Muscle of back (tissue), 3 donors: ENCODE measurements at regions not wholly inside any gene's neighbourhood (a gene's known extent, or its start where the extent isn't known, plus 50 kb on each side); places are given as distances from the start of the nearest gene placed in this dataset.

ENCODE experiments used
- DNase-seq, 3 donors: peaks; one replicate each; pipeline versions ENCODE4 v3.0.0 to v3.0.0-alpha.2; 2013

DNA sequence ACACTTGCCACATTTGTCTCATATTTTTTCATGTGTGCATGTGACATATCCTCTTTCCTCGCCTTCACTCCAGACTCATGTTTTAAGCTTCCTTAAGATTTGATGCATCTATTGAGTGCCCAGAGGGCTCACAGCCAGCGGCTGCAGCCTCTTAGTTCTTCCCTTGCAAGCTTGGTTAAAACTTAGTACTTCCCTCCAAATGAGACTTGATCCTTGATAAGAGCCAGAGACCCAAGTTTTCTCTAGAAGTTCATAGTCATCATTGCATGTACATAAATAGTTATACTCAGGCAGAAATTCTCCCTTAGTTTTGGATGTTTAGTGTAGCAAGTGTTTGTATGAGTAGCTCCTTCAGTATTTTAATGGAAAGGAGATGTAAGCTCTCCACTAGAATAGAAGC lies 337.6 kb upstream of the B3GALT2 start:
- DNase-seq, result no peak

GRCh38 chr1:193520472-193520871 lies 334.1 kb upstream of the B3GALT2 start:
- DNase-seq, result no peak

DNA sequence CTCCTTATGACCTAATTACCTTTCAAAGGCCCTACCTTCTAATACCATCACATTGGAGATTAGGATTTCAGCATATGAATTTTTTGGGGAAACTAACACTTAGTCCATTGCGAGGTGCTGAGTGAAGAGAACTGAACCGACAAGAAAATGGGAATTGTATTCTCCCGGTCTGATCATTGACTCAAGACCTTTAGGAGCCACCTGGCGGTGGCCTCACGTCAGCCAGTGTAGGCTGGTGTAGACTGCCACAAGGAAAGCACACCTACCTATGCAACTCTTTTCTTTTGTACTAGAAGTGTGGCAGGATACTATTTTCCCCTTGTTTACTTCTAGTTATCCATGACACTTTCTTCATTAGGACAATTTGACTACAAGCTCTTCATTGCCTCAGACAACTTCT lies 333.5 kb upstream of the B3GALT2 start:
- no peak for DNase-seq

GRCh38 chr1:193516755-193517388 lies 330.5 kb upstream of the B3GALT2 start:
- no peak for DNase-seq

- DNase-seq, result no peak
These were observed 328.0 kb upstream of the B3GALT2 start for GRCh38 chr1:193514397-193514796.

DNA sequence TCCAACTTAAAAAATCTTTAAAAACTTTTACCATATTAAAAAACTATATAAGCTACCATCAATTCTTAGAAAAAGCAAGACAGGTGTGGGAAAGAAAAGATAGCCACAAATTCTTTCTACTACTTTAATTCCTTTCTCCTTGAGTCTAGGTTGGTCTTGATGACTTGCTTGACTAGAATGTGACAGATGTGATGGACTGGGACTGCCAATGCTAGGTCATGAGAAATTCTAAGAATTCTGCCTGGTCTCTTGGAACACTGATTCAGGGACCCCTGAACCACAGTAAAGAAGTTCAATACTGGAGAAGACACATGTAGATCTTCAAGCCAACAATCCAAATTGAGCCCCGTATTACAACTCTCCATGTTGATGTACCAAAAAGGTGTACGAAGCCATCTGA lies 326.6 kb upstream of the B3GALT2 start:
- no peak for DNase-seq

DNA sequence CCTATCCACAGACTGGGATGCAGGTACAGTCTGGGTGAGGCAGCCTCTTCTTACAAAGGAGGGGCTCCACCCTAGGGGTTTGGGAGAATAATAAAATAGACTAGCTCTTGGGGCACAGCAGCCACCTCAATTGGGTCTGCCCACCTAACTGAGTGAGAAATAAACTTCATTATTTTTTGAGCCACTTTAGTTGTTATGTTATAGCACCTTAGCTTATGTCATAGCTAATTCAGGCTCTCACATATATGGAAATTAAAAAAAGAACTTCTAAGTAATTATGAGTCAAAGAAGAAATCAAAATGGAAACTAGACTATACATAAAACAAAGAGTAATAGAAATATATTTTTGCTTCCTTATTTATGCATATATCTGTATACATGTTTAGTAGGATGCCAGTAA lies 318.5 kb upstream of the B3GALT2 start:
- DNase-seq, result no peak

- DNase-seq, result no peak
These were observed 311.8 kb upstream of the B3GALT2 start for GRCh38 chr1:193498088-193498655.

DNA sequence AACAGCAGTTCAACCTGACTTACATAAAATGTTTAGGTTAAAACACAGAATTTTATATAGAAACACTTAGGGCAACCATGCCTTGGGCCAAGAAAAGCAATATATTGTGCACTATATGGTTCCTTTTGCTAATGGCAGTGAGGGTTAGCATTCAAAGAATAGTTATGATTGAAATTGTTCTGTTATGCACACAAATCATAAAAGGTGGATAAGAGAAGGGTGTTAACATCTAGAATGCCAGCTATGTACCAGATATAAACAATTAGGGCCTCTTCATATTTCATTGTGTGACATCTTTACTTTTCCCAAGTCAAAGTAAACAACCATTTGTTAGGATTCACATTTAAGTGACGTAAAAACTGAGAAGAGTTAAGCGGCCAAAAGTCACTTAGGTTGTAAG lies 308.0 kb upstream of the B3GALT2 start:
- no peak for DNase-seq

DNA sequence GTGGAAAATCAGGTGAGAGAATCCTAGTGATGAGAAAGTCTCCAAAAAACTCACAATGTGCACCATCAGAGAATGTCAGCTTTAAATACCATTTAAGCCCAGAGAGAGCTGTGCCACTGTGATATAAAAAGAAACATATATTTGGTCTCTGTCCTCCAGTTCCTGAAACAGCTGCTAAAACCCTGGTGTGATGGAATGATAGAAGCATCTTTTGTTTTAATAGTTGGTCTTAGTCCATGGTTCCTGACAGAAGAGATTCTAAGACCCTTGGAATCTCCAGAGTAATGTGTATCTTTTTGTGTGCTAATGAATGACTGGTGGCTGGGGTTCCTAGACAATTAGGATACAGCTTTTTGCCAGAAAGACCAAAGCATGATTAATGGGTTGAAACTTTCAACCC lies 302.8 kb upstream of the B3GALT2 start:
- peak in 1 of 3 donors; percentile 1 for DNase-seq

DNA sequence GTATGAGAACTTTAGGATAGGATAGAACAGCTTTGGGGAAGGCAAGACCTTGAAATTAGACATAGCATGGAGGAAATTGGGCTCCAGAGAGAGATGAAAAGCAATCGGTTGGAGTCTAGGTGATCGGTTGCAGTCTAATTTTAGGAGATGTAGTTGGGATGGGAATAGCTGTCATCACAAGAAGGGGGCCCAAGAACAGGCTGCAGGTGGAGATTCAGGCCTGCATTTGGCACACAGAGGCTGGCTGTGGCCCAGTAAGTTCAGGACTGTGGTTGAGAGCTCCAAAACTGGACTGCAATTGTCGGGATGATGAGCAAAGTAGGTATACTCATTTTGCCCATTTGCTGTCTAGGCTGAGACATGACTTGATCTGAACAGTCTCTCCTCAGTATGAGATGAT lies 301.3 kb upstream of the B3GALT2 start:
- no peak for DNase-seq

DNA sequence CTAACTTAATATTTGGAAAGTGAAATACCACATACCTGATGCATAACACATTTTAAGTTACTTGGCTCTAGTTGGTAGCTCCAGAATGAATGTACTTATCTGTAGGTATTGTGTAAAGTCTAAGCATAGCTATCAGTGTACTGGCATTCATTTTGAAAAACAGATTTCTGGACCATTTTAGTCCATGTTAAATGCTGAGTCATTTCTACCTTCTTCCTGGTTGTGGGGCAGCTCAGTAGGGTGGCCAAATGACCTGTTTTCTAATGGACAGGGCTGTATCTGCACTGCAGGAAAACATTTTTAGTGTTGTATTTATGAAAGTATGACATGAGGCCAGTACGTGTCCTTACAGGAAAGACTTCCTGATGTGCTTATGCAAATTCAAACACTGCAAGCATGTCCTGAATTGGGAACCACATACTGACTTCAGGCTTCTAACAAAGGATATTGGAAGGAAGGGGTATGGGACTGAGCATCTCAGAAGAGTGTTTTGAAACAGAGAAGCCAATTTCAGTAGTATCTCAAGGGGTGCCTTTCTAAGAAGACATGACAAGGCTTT lies 300.3 kb upstream of the B3GALT2 start:
- DNase-seq, result no peak

DNA sequence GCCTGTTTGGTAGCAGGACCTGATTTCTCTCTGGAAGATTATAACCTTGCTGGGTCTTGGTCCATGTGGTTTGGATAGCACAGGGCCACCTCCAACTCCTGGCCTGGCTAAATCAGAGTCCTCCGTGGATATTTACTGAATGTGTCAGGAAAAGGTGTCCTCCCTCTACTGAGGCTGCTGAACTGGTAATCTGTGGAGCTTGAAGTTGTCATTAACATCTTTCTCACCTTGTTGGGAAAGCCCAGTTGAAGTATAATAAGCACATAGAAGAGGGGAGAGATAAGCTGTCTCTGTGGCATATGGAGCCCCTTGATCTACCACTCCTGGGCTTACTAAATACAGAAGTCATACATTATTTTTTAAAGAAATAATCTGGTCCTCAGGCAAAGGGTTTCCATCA lies 294.3 kb upstream of the B3GALT2 start:
- DNase-seq, result no peak

DNA sequence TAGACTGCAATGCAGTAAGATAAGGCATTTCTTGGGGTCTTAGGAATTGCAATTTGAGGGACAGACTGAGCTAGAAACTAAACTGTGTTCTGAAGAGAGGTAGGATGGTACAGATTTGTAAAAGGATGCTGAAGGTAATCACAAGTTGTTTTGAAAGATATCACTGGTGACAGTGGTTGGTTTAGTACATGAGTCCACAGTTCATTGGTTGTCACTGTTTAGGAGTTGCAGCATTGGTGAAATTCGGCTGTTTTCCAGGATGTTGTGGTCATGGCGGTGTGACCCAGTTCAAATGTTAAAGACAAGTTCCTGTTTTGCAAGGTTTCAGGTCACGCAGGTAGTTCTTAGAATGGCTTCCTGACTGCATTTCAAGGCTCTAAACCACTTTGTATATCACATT lies 292.8 kb upstream of the B3GALT2 start:
- DNase-seq, result peak in 1 of 3 donors; percentile 17

GRCh38 chr1:193476748-193477147 lies 290.3 kb upstream of the B3GALT2 start:
- no peak for DNase-seq

GRCh38 chr1:193473932-193474331 lies 287.5 kb upstream of the B3GALT2 start:
- no peak for DNase-seq

- no peak for DNase-seq
These were observed 286.5 kb upstream of the B3GALT2 start for GRCh38 chr1:193472838-193473398.

- no peak for DNase-seq
These were observed 286.0 kb upstream of the B3GALT2 start for GRCh38 chr1:193472430-193472829.

- DNase-seq, result no peak
These were observed 285.6 kb upstream of the B3GALT2 start for GRCh38 chr1:193471981-193472380.

DNA sequence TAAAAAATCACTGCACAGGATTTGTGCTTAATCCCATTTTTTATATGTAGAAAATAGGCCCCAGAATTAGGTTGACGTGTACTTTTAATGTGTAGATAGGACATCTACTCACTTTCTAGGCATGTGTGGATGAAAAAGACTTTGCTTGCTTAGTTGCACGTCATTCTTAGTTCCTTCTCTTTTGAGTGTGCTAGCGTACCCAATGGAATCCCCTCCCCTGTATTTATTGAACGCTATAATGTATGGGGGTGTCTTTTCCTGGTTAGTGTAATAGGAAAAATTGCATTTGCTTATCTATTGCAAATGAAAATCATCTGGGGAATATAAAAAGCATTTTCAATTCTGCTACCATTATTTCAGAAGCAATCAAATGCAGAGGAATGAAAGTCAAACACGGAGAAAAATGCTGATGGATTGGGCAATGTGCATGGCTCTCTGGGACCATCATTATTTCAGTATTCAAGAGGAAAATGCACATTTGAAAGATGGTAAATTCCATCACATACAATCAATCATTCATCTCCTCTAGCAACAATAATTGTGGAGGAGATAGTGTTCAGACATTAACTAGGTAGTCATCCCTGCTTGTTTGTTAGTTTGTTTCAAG lies 277.0 kb upstream of the B3GALT2 start:
- DNase-seq, result no peak

GRCh38 chr1:193462629-193463320 lies 276.4 kb upstream of the B3GALT2 start:
- no peak for DNase-seq

DNA sequence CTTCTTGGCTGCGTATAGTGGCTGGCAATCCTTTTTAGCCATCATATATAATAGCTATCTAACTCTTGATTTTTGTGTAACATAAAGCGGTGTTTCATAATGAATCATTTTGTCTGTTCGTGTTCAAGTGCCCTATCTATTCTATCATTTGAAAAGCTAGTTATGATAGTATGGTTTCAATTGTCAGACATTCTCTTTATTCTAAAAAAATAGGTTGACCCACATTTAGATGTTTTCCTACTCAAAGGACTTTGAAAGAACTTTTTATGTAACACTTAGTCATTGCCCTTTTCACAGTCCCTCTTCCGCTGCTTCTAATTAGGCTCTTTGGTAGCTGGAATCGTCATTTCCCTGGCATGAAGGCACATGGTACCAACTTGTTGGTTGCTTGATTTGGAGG lies 272.2 kb upstream of the B3GALT2 start:
- DNase-seq, result no peak

- no peak for DNase-seq
These were observed 271.3 kb upstream of the B3GALT2 start for GRCh38 chr1:193457676-193458075.
